IMR-90 (cell line): ENCODE measurements at regions not wholly inside any gene's neighbourhood (a gene's known extent, or its start where the extent isn't known, plus 50 kb on each side); places are given as distances from the start of the nearest gene placed in this dataset.

Source experiments
- ATAC-seq: fragments of 200-7000 bp; cut with Tn5 transposase; 2 replicates; pipeline ENCODE4 v1.9.1; 2020; ENCODE audit warnings: low read depth, mild to moderate bottlenecking, moderate library complexity
- BruUV-seq: library from RNA; stranded (reverse); fragments of 400-500 nt; replicated peaks from 2 replicates; lab custom pipeline; 2021; lab: Mats Ljungman, UMichigan
- CTCF ChIA-PET: fragments of 300-600 bp; formaldehyde crosslinking; extraction: SDS; loops from one replicate; lab custom pipeline; 2021; ENCODE audit warnings: antibody characterized with exemption; lab: Yijun Ruan, JAX
- POLR2A ChIA-PET: fragments of 300-600 bp; sonication (Branson Sonifier 250); formaldehyde crosslinking; loops from one replicate; lab custom pipeline; 2022; ENCODE audit warnings: antibody characterized with exemption; ENCODE audit not compliant: unreplicated experiment; lab: Charles Lee
- DNase-seq: peaks from one replicate; pipeline ENCODE4 v3.0.0; 2013
- H2AFZ ChIP-seq: replicated peaks from 2 replicates; pipeline ENCODE3; 2013; ENCODE audit warnings: low read length, mild to moderate bottlenecking; ENCODE audit not compliant: poor library complexity
- H2AK5ac ChIP-seq: 2 replicates; pipeline ENCODE4 v1.6.1; 2013; ENCODE audit warnings: low read depth, low read length, inconsistent platforms
- H2AK9ac ChIP-seq: replicated peaks from 2 replicates; pipeline ENCODE3; 2013; ENCODE audit warnings: mild to moderate bottlenecking, low read depth, low read length, moderate library complexity; ENCODE audit not compliant: poor library complexity
- H2BK120ac ChIP-seq: 2 replicates; pipeline ENCODE4 v1.6.1; 2013; ENCODE audit warnings: low read depth, low read length, inconsistent platforms
- H2BK15ac ChIP-seq: 3 replicates; pipeline ENCODE4 v1.6.1; 2013; ENCODE audit warnings: low read depth, low read length, inconsistent platforms
- H2BK20ac ChIP-seq: 2 replicates; pipeline ENCODE4 v1.6.1; 2013; ENCODE audit warnings: low read depth, mild to moderate bottlenecking, inconsistent platforms, low read length, moderate library complexity
- H2BK5ac ChIP-seq: 2 replicates; pipeline ENCODE4 v1.6.1; 2013; ENCODE audit warnings: mild to moderate bottlenecking, low read depth, low read length, inconsistent platforms; ENCODE audit not compliant: poor library complexity, severe bottlenecking
- H3K14ac ChIP-seq: replicated peaks from 2 replicates; pipeline ENCODE4 v1.6.1; 2013; ENCODE audit warnings: low read depth, low read length, inconsistent platforms
- H3K18ac ChIP-seq: 2 replicates; pipeline ENCODE4 v1.6.1; 2013; ENCODE audit warnings: low read depth, low read length, control low read depth
- H3K23ac ChIP-seq: 2 replicates; pipeline ENCODE4 v1.6.1; 2013; ENCODE audit warnings: low read depth, low read length, inconsistent platforms
- H3K27ac ChIP-seq: 2 replicates; pipeline ENCODE4 v1.5.1; 2013; ENCODE audit warnings: mild to moderate bottlenecking, control low read depth, low read length; ENCODE audit not compliant: insufficient read depth
- H3K27me3 ChIP-seq: 2 replicates; pipeline ENCODE4 v1.6.1; 2013; ENCODE audit warnings: low read length; ENCODE audit not compliant: control insufficient read depth, insufficient read depth
- H3K36me3 ChIP-seq: 2 replicates; pipeline ENCODE4 v1.6.1; 2013; ENCODE audit warnings: low read length, mixed read lengths; ENCODE audit not compliant: control insufficient read depth, insufficient read depth
- H3K4ac ChIP-seq: 2 replicates; pipeline ENCODE4 v1.6.1; 2013; ENCODE audit warnings: low read depth, low read length, inconsistent platforms
- H3K4me1 ChIP-seq: 2 replicates; pipeline ENCODE4 v1.6.1; 2013; ENCODE audit warnings: low read length, mixed read lengths; ENCODE audit not compliant: control insufficient read depth, insufficient read depth
- H3K4me2 ChIP-seq: 2 replicates; pipeline ENCODE4 v1.6.1; 2013; ENCODE audit warnings: low read depth, mild to moderate bottlenecking, control low read depth, low read length, moderate library complexity
- H3K4me3 ChIP-seq: 2 replicates; pipeline ENCODE4 v1.5.1; 2013; ENCODE audit warnings: low read depth, mild to moderate bottlenecking, control low read depth, low read length, moderate library complexity; ENCODE audit not compliant: insufficient read depth
- H3K56ac ChIP-seq: 2 replicates; pipeline ENCODE4 v1.6.1; 2013; ENCODE audit warnings: low read length, inconsistent platforms; ENCODE audit not compliant: insufficient read depth; ENCODE audit errors: extremely low read depth
- H3K79me1 ChIP-seq, 2 experiments: 2 replicates each; pipeline ENCODE4 v1.6.1; 2013; ENCODE audit warnings: low read length in 2 of 2, inconsistent platforms in 1 of 2, low read depth in 1 of 2
- H3K9ac ChIP-seq: 2 replicates; pipeline ENCODE4 v1.6.1; 2013; ENCODE audit warnings: low read depth, low read length, control low read depth
- H3K9me1 ChIP-seq: 2 replicates; pipeline ENCODE4 v1.6.1; 2013; ENCODE audit warnings: low read length, inconsistent platforms; ENCODE audit not compliant: insufficient read depth
- H3K9me3 ChIP-seq: 2 replicates; pipeline ENCODE4 v1.6.1; 2013; ENCODE audit warnings: low read length; ENCODE audit not compliant: control insufficient read depth, insufficient read depth
- H4K20me1 ChIP-seq: 2 replicates; pipeline ENCODE4 v1.6.1; 2013; ENCODE audit warnings: low read length, inconsistent platforms; ENCODE audit not compliant: insufficient read depth
- H4K5ac ChIP-seq: 2 replicates; pipeline ENCODE4 v1.6.1; 2013; ENCODE audit warnings: mild to moderate bottlenecking, low read depth, low read length, control low read depth
- H4K8ac ChIP-seq, 2 experiments: 2 replicates each; pipeline ENCODE4 v1.6.1; 2013; ENCODE audit warnings: low read depth in 2 of 2, low read length in 2 of 2, control low read depth in 1 of 2, inconsistent platforms in 1 of 2
- H4K91ac ChIP-seq: 2 replicates; pipeline ENCODE4 v1.6.1; 2013; ENCODE audit warnings: low read depth, low read length, inconsistent platforms; ENCODE audit not compliant: insufficient read depth
- BHLHE40 ChIP-seq: fragments of 150-350 bp; IDR thresholded peaks from 2 replicates; pipeline ENCODE4 v1.6.1; 2016; ENCODE audit warnings: mild to moderate bottlenecking, low read depth, low read length
- CEBPB ChIP-seq: IDR thresholded peaks from 2 replicates; pipeline ENCODE4 v1.6.1; 2012; ENCODE audit warnings: low read depth, low read length, improper control_type of control experiment
- CHD1 ChIP-seq: IDR thresholded peaks from 2 replicates; pipeline ENCODE4 v1.6.1; 2012; ENCODE audit warnings: low read depth, low read length, improper control_type of control experiment
- CTCF ChIP-seq: conservative IDR thresholded peaks from 2 replicates; pipeline ENCODE4 v1.5.1; 2012; ENCODE audit warnings: mild to moderate bottlenecking, low read depth, low read length, improper control_type of control experiment
- ELK1 ChIP-seq: fragments of 150-350 bp; IDR thresholded peaks from 2 replicates; pipeline ENCODE4 v1.6.1; 2016; ENCODE audit warnings: low read depth, mild to moderate bottlenecking, low read length, moderate library complexity, borderline replicate concordance
- FOS ChIP-seq: fragments of 150-350 bp; IDR thresholded peaks from 2 replicates; pipeline ENCODE4 v1.6.1; 2016; ENCODE audit warnings: low read depth, low read length
- MAFK ChIP-seq: IDR thresholded peaks from 2 replicates; pipeline ENCODE4 v1.6.1; 2012; ENCODE audit warnings: low read depth, low read length, improper control_type of control experiment
- MXI1 ChIP-seq: IDR thresholded peaks from 2 replicates; pipeline ENCODE4 v1.6.1; 2012; ENCODE audit warnings: low read depth, mild to moderate bottlenecking, low read length, moderate library complexity, borderline replicate concordance
- NFE2L2 ChIP-seq: fragments of 150-350 bp; IDR thresholded peaks from 2 replicates; pipeline ENCODE4 v1.6.1; 2016; ENCODE audit warnings: low read depth, mild to moderate bottlenecking, low read length
- POLR2A ChIP-seq: IDR thresholded peaks from 2 replicates; pipeline ENCODE4 v1.6.1; 2012; ENCODE audit warnings: mild to moderate bottlenecking, low read depth, low read length
- RAD21 ChIP-seq: IDR thresholded peaks from 2 replicates; pipeline ENCODE4 v1.6.1; 2012; ENCODE audit warnings: low read length, improper control_type of control experiment
- RCOR1 ChIP-seq: IDR thresholded peaks from 2 replicates; pipeline ENCODE4 v1.6.1; 2012; ENCODE audit warnings: mild to moderate bottlenecking, low read length, improper control_type of control experiment; ENCODE audit not compliant: insufficient replicate concordance
- RFX5 ChIP-seq: IDR thresholded peaks from 2 replicates; pipeline ENCODE4 v1.8.0; 2012; ENCODE audit warnings: low read depth, mild to moderate bottlenecking, low read length, moderate library complexity
- WGBS, 2 experiments: methylation state at CpG; one replicate each; pipeline versions ENCODE4 v1.1.5 to v1.1.7; 2013; ENCODE audit warnings: missing lambda C conversion rate in 2 of 2; ENCODE audit not compliant: insufficient read length in 1 of 2; ENCODE audit errors: extremely low coverage in 2 of 2; 5-methylcytosine and 5-hydroxymethylcytosine counted together
- dilution Hi-C: fragments of 300-500 bp; cut with HindIII; formaldehyde crosslinking; loops from one replicate; pipeline ENCODE4 v1.14.3; 2018; ENCODE audit warnings: low sequenced_read_pairs; ENCODE audit not compliant: unreplicated experiment
- in situ Hi-C: fragments of 300-500 bp; cut with MboI; formaldehyde crosslinking; loops from 3 replicates; pipeline ENCODE4 v1.14.3; 2019; ENCODE audit warnings: low sequenced_read_pairs, inconsistent platforms, mixed read lengths
- intact Hi-C: fragments of 100-400 bp; cut with micrococcal nuclease; formaldehyde crosslinking; loops from 2 replicates; pipeline ENCODE4 v1.10.0; 2022

- H4K8ac ChIP-seq, result no peak overlapping the region
- no peak overlapping the region for H2BK15ac ChIP-seq
- in situ Hi-C loops (no loop called here), intact Hi-C loops (no loop called here), dilution Hi-C loops (no loop called here)
- H2BK20ac ChIP-seq, result no peak overlapping the region
- H3K9me3 ChIP-seq, result peaks cover 15% of the 10 kb centered on the region; the same call in 1 of the 2 replicates
- H3K4me3 ChIP-seq, result no peak overlapping the region
- no peaks in the 10 kb centered on the region for H3K4me1 ChIP-seq
- H2AK5ac ChIP-seq, result no peak overlapping the region
- H3K18ac ChIP-seq, result no peak overlapping the region
- H3K23ac ChIP-seq, result no peak overlapping the region
- H2AFZ ChIP-seq, result no peak overlapping the region
- H4K91ac ChIP-seq, result no peak overlapping the region
- H4K20me1 ChIP-seq, result no peaks in the 10 kb centered on the region
- no peak overlapping the region for H3K9ac ChIP-seq
- H3K36me3 ChIP-seq, result no peaks in the 10 kb centered on the region
- no peak overlapping the region for H4K5ac ChIP-seq
- H3K9me1 ChIP-seq, result no peaks in the 10 kb centered on the region
- H3K27ac ChIP-seq, result no peak overlapping the region
- no peaks in the 10 kb centered on the region for H3K27me3 ChIP-seq
- no peak overlapping the region for H3K56ac ChIP-seq
- no peak overlapping the region for H3K4ac ChIP-seq
- WGBS, 2 experiments, result no CpG with 5 or more reads among the region's 3 CpGs
- DNase-seq (no peak), ATAC-seq (no peak)
- H2BK5ac ChIP-seq, result no peak overlapping the region
- BruUV-seq, result no TSS peak
- no peak overlapping the region for H3K4me2 ChIP-seq
- ChIA-PET POLR2A (no interaction called here), CTCF (interaction anchor here (0.6 kb wide), 1 partner anchor 237 kb away, joined by 3 read pairs; no protein-coding TSS in a partner anchor)
- no peak overlapping the region for H3K14ac ChIP-seq
- H2AK9ac ChIP-seq, result no peak overlapping the region
- H3K79me1 ChIP-seq, result no peaks in the 10 kb centered on the region
- no peak overlapping the region for H2BK120ac ChIP-seq
- no peak for TF ChIP-seq CHD1
- no peak for TF ChIP-seq RFX5
- no peak for TF ChIP-seq CEBPB
- no peak for TF ChIP-seq ELK1
- no peak for TF ChIP-seq MAFK
- TF ChIP-seq POLR2A, result no peak
- no peak for TF ChIP-seq CTCF
- no peak for TF ChIP-seq FOS
- TF ChIP-seq BHLHE40, result no peak
- no peak for TF ChIP-seq MXI1
- TF ChIP-seq RCOR1, result no peak
- TF ChIP-seq NFE2L2, result no peak
- TF ChIP-seq RAD21, result no peak
Observed at GRCh38 chr7:98679741-98680140, 62.7 kb downstream of the NPTX2 start.
